HepG2 (cell line): ENCODE measurements at regions not wholly inside any gene's neighbourhood (a gene's known extent, or its start where the extent isn't known, plus 50 kb on each side); places are given as distances from the start of the nearest gene placed in this dataset.

Experiments
- ATAC-seq: fragments of 200-7000 bp; cut with Tn5 transposase; 3 replicates; pipeline ENCODE4 v1.9.1; 2020; ENCODE audit warnings: mild to moderate bottlenecking, moderate library complexity
- BruUV-seq: library from RNA; stranded (reverse); fragments of 400-500 nt; replicated peaks from 2 replicates; lab custom pipeline; 2021; lab: Mats Ljungman, UMichigan
- CTCF ChIA-PET: fragments of 300-600 bp; formaldehyde crosslinking; extraction: SDS; loops from one replicate; lab custom pipeline; 2021; ENCODE audit warnings: low total read pairs, inconsistent platforms, low intra/inter-chr PET ratio; lab: Yijun Ruan, JAX
- POLR2A ChIA-PET: fragments of 350-600 bp; sonication (Branson Sonifier 250); formaldehyde crosslinking; loops from one replicate; lab custom pipeline; 2020; ENCODE audit warnings: antibody characterized with exemption, inconsistent platforms; lab: Yijun Ruan, JAX
- DNase-seq: peaks from one replicate; pipeline ENCODE4 v3.0.0-alpha.2; 2015; ENCODE audit warnings: low spot score
- FAIRE-seq: peaks from 3 replicates; lab custom pipeline; 2011; peaks lifted over from hg19 to GRCh38; lab: Jason Lieb, UNC
- H2AFZ ChIP-seq: one replicate; pipeline ENCODE4 v1.6.1; 2011; ENCODE audit warnings: low read length, inconsistent platforms
- H3K27ac ChIP-seq: fragments of 300-600 bp; 3 replicates; pipeline ENCODE4 v1.8.0; 2011; ENCODE audit warnings: mixed run types, mild to moderate bottlenecking, mixed read lengths, low read length, inconsistent platforms; ENCODE audit not compliant: insufficient read depth; ENCODE audit errors: extremely low read length
- H3K27me3 ChIP-seq, 2 experiments: fragments of 200-600 bp in 1 of 2; 2 replicates in 1 of 2; 3 replicates in 1 of 2; pipeline versions ENCODE4 v1.6.0 to v1.8.0; 2011; ENCODE audit warnings: low read length in 2 of 2, mild to moderate bottlenecking in 2 of 2, moderate library complexity in 2 of 2, inconsistent platforms in 1 of 2; ENCODE audit not compliant: insufficient read depth in 2 of 2, control insufficient read depth in 1 of 2
- H3K36me3 ChIP-seq, 2 experiments: fragments of 200-600 bp in 1 of 2; replicated peaks in 1 of 2; 2 replicates in 1 of 2; 3 replicates in 1 of 2; pipeline versions ENCODE4 v1.5.1 to v1.8.0; 2011; ENCODE audit warnings: low read length in 2 of 2, inconsistent platforms in 1 of 2; ENCODE audit not compliant: insufficient read depth in 2 of 2, control insufficient read depth in 1 of 2
- H3K4me1 ChIP-seq: 2 replicates; pipeline ENCODE4 v1.5.1; 2012; ENCODE audit warnings: low read length, inconsistent platforms; ENCODE audit not compliant: insufficient read depth
- H3K4me2 ChIP-seq: 2 replicates; pipeline ENCODE4 v1.6.0; 2011; ENCODE audit warnings: low read depth, low read length, inconsistent platforms
- H3K4me3 ChIP-seq, 3 experiments: fragments of 200-600 bp in 1 of 3; sonication (generic), shearing (Covaris generic) in 1 of 3; replicated peaks in 1 of 3; 2 replicates each; pipeline ENCODE4 v1.5.1; 2011 to 2016; ENCODE audit warnings: low read length in 3 of 3, inconsistent platforms in 2 of 3, low read depth in 2 of 3, mild to moderate bottlenecking in 2 of 3, control low read depth in 1 of 3, mixed read lengths in 1 of 3; ENCODE audit not compliant: insufficient read depth in 1 of 3
- H3K79me2 ChIP-seq: one replicate; pipeline ENCODE4 v1.6.1; 2011; ENCODE audit warnings: low read length, inconsistent platforms; ENCODE audit not compliant: insufficient read depth
- H3K9ac ChIP-seq: 2 replicates; pipeline ENCODE4 v1.6.0; 2011; ENCODE audit warnings: mild to moderate bottlenecking, low read depth, low read length, inconsistent platforms; ENCODE audit not compliant: insufficient read depth
- H3K9me3 ChIP-seq: 2 replicates; pipeline ENCODE4 v1.5.1; 2012; ENCODE audit warnings: mild to moderate bottlenecking, low read length
- H4K20me1 ChIP-seq: 2 replicates; pipeline ENCODE4 v1.6.0; 2011; ENCODE audit warnings: inconsistent platforms, mild to moderate bottlenecking, low read length, moderate library complexity; ENCODE audit not compliant: insufficient read depth
- AGO1 ChIP-seq: fragments of 200-400 bp; formaldehyde crosslinking; IDR thresholded peaks from 2 replicates; pipeline ENCODE4 v1.6.1; 2017; ENCODE audit warnings: mild to moderate bottlenecking, low read depth, low read length, moderate library complexity; ENCODE audit not compliant: poor library complexity, severe bottlenecking
- CENPX ChIP-seq: sonication (generic); formaldehyde crosslinking; IDR thresholded peaks from 2 replicates; pipeline ENCODE4 v1.9.0; 2021; ENCODE audit warnings: mild to moderate bottlenecking, missing genetic modification reagents, moderate library complexity
- FOXA1 ChIP-seq, 2 experiments: fragments of 450-650 bp in 1 of 2; sonication (generic) in 1 of 2; formaldehyde crosslinking in 1 of 2; IDR thresholded peaks; 2 replicates each; pipeline versions ENCODE4 v1.4.0 to v1.6.1; 2016 to 2020; ENCODE audit warnings: missing genetic modification reagents in 1 of 2
- PAX8 ChIP-seq: sonication (generic); formaldehyde crosslinking; IDR thresholded peaks from 2 replicates; pipeline ENCODE4 v1.8.0; 2022; ENCODE audit warnings: mild to moderate bottlenecking, missing genetic modification reagents, borderline replicate concordance
- TFAP4 ChIP-seq: sonication (generic); IDR thresholded peaks from 2 replicates; pipeline ENCODE4 v1.6.1; 2016; ENCODE audit warnings: low read depth, borderline replicate concordance
- ZBTB25 ChIP-seq: IDR thresholded peaks from 2 replicates; pipeline ENCODE4 v1.6.1; 2018; ENCODE audit warnings: missing genetic modification reagents
- ZNF17 ChIP-seq: sonication (generic); formaldehyde crosslinking; IDR thresholded peaks from 2 replicates; pipeline ENCODE4 v1.5.0; 2020; ENCODE audit warnings: mild to moderate bottlenecking, missing genetic modification reagents
- ZNF253 ChIP-seq: sonication (generic); formaldehyde crosslinking; IDR thresholded peaks from 2 replicates; pipeline ENCODE4 v1.8.0; 2022; ENCODE audit warnings: mild to moderate bottlenecking, missing genetic modification reagents, borderline replicate concordance
- ZNF747 ChIP-seq: sonication (generic); formaldehyde crosslinking; IDR thresholded peaks from 2 replicates; pipeline ENCODE4 v1.8.1; 2023; ENCODE audit warnings: missing genetic modification reagents, mild to moderate bottlenecking, borderline replicate concordance
- ZNF775 ChIP-seq: sonication (generic); formaldehyde crosslinking; IDR thresholded peaks from 2 replicates; pipeline ENCODE4 v1.4.0; 2020; ENCODE audit warnings: missing genetic modification reagents, mild to moderate bottlenecking, moderate library complexity, borderline replicate concordance
- ZNF800 ChIP-seq: sonication (generic); formaldehyde crosslinking; IDR thresholded peaks from 2 replicates; pipeline ENCODE4 v1.4.0; 2020; ENCODE audit warnings: missing genetic modification reagents
- ZSCAN5A ChIP-seq: sonication (generic); formaldehyde crosslinking; IDR thresholded peaks from 2 replicates; pipeline ENCODE4 v1.8.0; 2022; ENCODE audit warnings: mild to moderate bottlenecking, missing genetic modification reagents, borderline replicate concordance
- WGBS: methylation state at CpG from one replicate; pipeline ENCODE4 v1.1.6; 2017; ENCODE audit warnings: low lambda C conversion rate; 5-methylcytosine and 5-hydroxymethylcytosine counted together
- in situ Hi-C: cut with HindIII; loops from 2 replicates; pipeline ENCODE4 v1.10.0; 2017; ENCODE audit warnings: low pct_unique_long_range_greater_than_20kb; ENCODE audit not compliant: extremely low pct_ligation_motif_present
- intact Hi-C: fragments of 100-400 bp; cut with micrococcal nuclease; formaldehyde crosslinking; loops from one replicate; pipeline ENCODE4 v1.10.0; 2022; ENCODE audit not compliant: unreplicated experiment

GRCh38 chr13:33472446-33472845 is 186.9 kb upstream of the STARD13 start (continued):
- no peak for TF ChIP-seq ZSCAN5A (CRISPR knock-in tag)
- no peak for TF ChIP-seq ZNF17 (CRISPR knock-in tag)
- TF ChIP-seq ZNF775 (CRISPR knock-in tag): no peak
- no peak for TF ChIP-seq FOXA1 (IDR thresholded peaks at IDR 0.05)
- TF ChIP-seq FOXA1 (CRISPR knock-in tag; IDR thresholded peaks at IDR 0.05): no peak
- TF ChIP-seq ZNF800: no peak
- no peak for TF ChIP-seq ZNF747 (CRISPR knock-in tag)
- no peak for TF ChIP-seq CENPX (CRISPR knock-in tag)
- no peak for TF ChIP-seq ZNF253 (CRISPR knock-in tag)
- no peak for TF ChIP-seq AGO1

GRCh38 chr13:33479105-33479504 is 193.6 kb upstream of the STARD13 start:
- CTCF ChIA-PET: no interaction called here
- no peak for TF ChIP-seq TFAP4
- no peak for TF ChIP-seq PAX8 (CRISPR knock-in tag)
- TF ChIP-seq ZBTB25: no peak
- TF ChIP-seq, all 625 proteins: peak for 0
- ATAC-seq (no peak), FAIRE-seq (no peak), DNase-seq (no peak)
- in situ Hi-C loops: no loop called here
- Histone ChIP-seq H3K27ac (no peak overlapping the region), H3K4me1 (no peaks in the 10 kb centered on the region), H3K9me3 (peaks cover 23% of the 10 kb centered on the region), H4K20me1 (no peaks in the 10 kb centered on the region), H3K4me3 (no peak overlapping the region), H3K79me2 (no peaks in the 10 kb centered on the region), H3K9ac (no peak overlapping the region), H3K27me3 (no peaks in the 10 kb centered on the region; a peak in 1 of 5 replicates), H3K36me3 (peaks cover 0 to 5% of the 10 kb centered on the region in 2 experiments; a peak in 1 of 5 replicates), H3K4me2 (no peak overlapping the region), H2AFZ (no peak overlapping the region)
- intact Hi-C loops: no loop called here
- BruUV-seq: no TSS peak
- WGBS: 95% methylated on average over 4 of the region's 4 CpGs
- POLR2A ChIA-PET: no interaction called here
